K562 (cell line): ENCODE measurements at regions not wholly inside any gene's neighbourhood (a gene's known extent, or its start where the extent isn't known, plus 50 kb on each side); places are given as distances from the start of the nearest gene placed in this dataset.

Experiments used
- FOXA1 ChIP-seq: fragments of 450-650 bp; IDR thresholded peaks from 2 replicates; pipeline ENCODE4 v1.6.1; 2016; ENCODE audit warnings: mild to moderate bottlenecking, borderline replicate concordance
- GTF2E2 ChIP-seq: fragments of 200-800 bp; sonication (Bioruptor generic); IDR thresholded peaks from 2 replicates; pipeline ENCODE4 v1.6.1; 2016; ENCODE audit warnings: missing genetic modification characterization, missing compliant biosample characterization
- HES1 ChIP-seq: fragments of 450-650 bp; IDR thresholded peaks from 2 replicates; pipeline ENCODE4 v1.6.1; 2016; ENCODE audit warnings: low read depth, mild to moderate bottlenecking, moderate library complexity
- LCOR ChIP-seq: sonication (generic); formaldehyde crosslinking; IDR thresholded peaks from 2 replicates; pipeline ENCODE4 v1.8.0; 2022; ENCODE audit warnings: mild to moderate bottlenecking, missing genetic modification reagents
- MAX ChIP-seq: sonication (generic); formaldehyde crosslinking; IDR thresholded peaks from 2 replicates; pipeline ENCODE4 v1.9.0; 2022; ENCODE audit warnings: mild to moderate bottlenecking, missing genetic modification reagents
- PRDM10 ChIP-seq: fragments of 450-650 bp; IDR thresholded peaks from 2 replicates; pipeline ENCODE4 v1.6.1; 2018; ENCODE audit not compliant: partially characterized antibody
- RBM15 ChIP-seq: fragments of 200-400 bp; formaldehyde crosslinking; IDR thresholded peaks from 2 replicates; pipeline ENCODE4 v1.6.1; 2018; ENCODE audit warnings: mild to moderate bottlenecking, low read length, moderate library complexity; ENCODE audit not compliant: insufficient read depth
- SRF ChIP-seq, 2 experiments: fragments of 250-450, 450-650 bp in 1 of 2; sonication (Bioruptor Pico) in 1 of 2; sonication (generic) in 1 of 2; formaldehyde crosslinking; IDR thresholded peaks; 2 replicates each; pipeline versions ENCODE4 v1.5.0 to v1.5.1; 2020 to 2022; ENCODE audit warnings: mild to moderate bottlenecking in 1 of 2, missing genetic modification reagents in 1 of 2
- ZNF609 ChIP-seq: sonication (generic); formaldehyde crosslinking; IDR thresholded peaks from 2 replicates; pipeline ENCODE4 v1.8.1; 2023; ENCODE audit warnings: missing genetic modification reagents, mild to moderate bottlenecking, borderline replicate concordance

GRCh38 chr20:61168605-61169004, 83.5 kb upstream of the CDH4 start (continued):
- no peak for TF ChIP-seq ZNF609 (CRISPR knock-in tag)
- no peak for TF ChIP-seq GTF2E2 (tag)
- TF ChIP-seq SRF (CRISPR knock-in tag; IDR thresholded peaks at IDR 0.05), result no peak
- no peak for TF ChIP-seq FOXA1
- TF ChIP-seq LCOR (CRISPR knock-in tag), result no peak
- TF ChIP-seq PRDM10, result no peak
- no peak for TF ChIP-seq MAX
- no peak for TF ChIP-seq HES1
- TF ChIP-seq RBM15, result no peak
